ENCODE measurements at regions not wholly inside any gene's neighbourhood (a gene's known extent, or its start where the extent isn't known, plus 50 kb on each side); places are given as distances from the start of the nearest gene placed in this dataset.

DNA sequence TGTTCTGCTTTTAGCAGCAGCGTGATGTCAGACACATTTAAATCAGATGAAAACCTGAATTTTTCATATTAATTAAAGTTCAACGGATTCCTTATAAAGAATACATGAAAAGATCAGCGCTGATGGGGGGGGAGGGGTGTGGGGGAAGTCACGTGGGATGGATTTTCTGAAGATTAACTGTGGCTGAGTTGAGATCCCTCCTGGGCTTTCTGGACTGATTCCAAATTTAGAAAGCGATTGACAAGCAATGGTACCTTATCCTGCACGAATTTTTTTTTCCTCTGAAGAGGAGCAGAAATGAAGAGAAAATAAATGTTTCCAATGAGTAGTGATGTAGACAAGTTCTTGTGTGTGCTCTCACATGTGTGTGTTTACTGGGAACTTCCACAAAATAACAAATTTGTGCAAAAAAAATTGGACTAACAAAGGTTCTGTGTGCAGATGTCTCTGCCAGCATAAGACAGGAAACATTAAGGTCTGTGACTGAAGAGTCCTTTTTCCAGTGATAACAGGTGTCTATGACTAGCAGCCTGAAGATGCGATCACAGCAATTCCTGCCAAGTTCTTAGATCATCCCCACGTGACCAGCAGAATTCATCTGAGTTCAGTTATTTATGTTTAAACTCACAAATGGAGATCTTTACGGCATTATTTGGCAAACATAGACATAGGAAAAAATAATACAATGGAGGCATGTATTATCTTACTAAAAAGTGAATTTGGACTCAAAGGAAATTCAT lies 585.2 kb upstream of the CELF2 start:
- DNase-seq (ENCODE audit: low read depth in 2 of 2): no peak

DNA sequence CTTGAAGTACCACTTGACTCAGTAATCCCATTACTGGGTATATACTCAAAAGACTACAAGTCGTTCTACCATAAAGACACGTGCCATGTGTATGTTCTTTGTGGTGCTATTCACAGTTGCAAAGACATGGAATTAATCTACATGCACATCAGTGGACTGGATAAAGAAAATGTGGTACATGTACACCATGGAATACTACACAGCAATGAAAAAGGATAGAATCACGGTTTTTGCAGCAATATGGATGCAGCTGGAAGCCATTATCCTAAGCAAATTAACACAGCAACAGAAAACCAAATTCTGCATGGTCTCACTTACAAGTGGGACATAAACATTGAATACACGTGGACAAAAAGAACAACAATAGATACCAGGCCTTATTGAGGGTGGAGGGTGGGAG lies 583.4 kb upstream of the CELF2 start:
- DNase-seq (ENCODE audit: low read depth in 2 of 2): no peak

DNA sequence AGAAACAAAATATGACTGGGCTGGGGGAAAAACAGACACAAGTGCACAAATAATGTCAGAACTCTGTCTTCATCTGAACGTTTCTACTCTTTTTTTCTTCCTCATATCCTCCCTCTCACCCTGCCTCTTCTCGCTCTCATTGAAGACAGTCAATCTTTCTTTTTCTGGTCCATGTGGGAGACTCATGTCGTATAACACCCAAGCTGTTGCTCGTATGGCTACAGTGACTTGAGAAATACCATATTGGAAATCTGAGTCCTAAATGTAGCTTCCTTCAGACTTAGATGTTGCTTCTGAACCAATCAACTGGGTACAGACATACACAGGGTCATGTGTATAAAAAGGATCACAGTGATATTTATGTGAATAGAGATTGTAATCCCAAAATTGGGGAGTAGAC lies 579.8 kb upstream of the CELF2 start:
- no peak for DNase-seq (ENCODE audit: low read depth in 2 of 2)

- DNase-seq (ENCODE audit: low read depth in 2 of 2): no peak
Measured at GRCh38 chr10:10438335-10439100, 579.2 kb upstream of the CELF2 start.

- DNase-seq (ENCODE audit: low read depth in 2 of 2): no peak
Measured at GRCh38 chr10:10456856-10457255, 560.8 kb upstream of the CELF2 start.

DNA sequence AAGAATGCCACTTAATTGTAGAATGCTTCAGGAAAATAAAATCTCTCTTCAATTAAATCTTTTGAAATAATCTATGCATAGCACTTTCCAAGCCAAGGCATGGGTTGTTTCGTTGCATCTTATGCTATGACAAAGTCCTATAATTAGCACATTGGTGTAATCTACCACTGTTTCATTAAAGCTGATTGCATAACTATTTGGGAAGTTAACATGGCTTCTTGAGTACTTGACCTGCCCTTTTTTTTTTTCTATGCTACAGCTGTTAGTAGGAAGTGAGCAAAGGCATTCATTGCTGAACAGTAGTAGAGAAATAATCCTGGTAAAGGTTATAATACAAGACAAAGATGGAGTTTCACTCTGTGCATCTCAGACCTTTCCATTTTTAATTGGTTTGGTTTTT lies 557.2 kb upstream of the CELF2 start:
- DNase-seq (ENCODE audit: low read depth in 2 of 2): no peak

GRCh38 chr10:10462151-10462941 lies 555.3 kb upstream of the CELF2 start:
- DNase-seq (ENCODE audit: low read depth in 2 of 2): no peak

DNA sequence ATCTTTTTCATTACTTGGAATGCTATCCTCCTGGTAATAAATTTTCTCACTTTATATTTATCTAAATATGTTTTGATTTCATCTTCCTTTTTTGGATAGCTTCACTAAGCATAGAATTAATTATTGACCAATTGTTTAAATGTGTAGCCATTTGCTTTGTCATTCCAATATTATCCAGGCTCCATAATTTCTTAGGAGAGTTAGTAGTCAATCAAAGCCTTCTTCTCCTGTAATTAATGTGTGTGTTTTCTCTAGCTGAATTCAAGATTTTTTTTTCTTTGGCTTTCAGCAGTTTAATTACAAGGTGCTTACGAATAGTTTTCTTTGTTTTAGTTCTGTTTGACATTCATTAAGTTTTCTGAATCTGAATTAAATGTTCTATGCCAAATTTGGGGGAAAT lies 545.9 kb upstream of the CELF2 start:
- DNase-seq (ENCODE audit: low read depth in 2 of 2): no peak

DNA sequence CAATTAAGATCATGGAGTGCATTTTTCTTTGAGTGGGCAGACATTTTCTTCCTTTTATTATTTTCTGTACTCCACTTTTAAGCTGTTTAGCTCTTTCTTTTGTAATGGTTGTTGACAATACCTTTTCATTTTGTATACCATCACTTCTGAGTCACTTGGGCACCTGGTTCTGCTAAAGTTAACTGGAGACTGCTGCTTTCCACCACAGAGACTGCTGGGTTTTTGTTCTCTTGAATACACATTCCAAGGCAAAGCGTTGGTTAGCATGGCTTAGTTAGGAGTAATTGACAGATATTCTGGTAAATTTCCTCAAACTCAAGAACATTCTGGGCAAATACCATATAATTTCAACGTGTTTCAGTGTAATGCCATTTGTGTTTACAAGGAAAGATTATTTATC lies 541.9 kb upstream of the CELF2 start:
- no peak for DNase-seq (ENCODE audit: low read depth in 2 of 2)

- DNase-seq (ENCODE audit: low read depth in 2 of 2): no peak
Measured at GRCh38 chr10:10477844-10478243, 539.8 kb upstream of the CELF2 start.

GRCh38 chr10:10479465-10479864 lies 538.2 kb upstream of the CELF2 start:
- DNase-seq (ENCODE audit: low read depth in 2 of 2): no peak

- DNase-seq (ENCODE audit: low read depth in 2 of 2): no peak
Measured at GRCh38 chr10:10482613-10483012, 535.1 kb upstream of the CELF2 start.

DNA sequence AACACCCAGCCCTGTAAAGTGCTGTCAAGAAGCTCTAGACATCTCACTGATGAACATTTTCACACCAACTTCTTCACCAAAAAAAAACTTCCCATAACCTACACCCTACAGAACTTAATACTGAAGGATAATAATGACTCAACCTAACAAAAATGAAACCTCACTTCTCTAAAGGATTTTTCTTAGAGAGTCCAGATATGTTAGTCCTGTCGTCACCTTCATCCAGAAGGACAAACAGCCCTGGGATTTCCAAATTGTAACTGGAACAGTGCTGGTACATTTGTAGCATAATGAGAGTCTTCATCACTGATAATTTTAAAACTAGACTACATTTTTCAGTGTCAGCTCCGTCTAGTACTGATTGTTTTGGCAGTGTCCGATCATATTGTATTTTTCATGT lies 528.6 kb upstream of the CELF2 start:
- no peak for DNase-seq (ENCODE audit: low read depth in 2 of 2)

GRCh38 chr10:10489805-10490571 lies 527.7 kb upstream of the CELF2 start:
- no peak for DNase-seq (ENCODE audit: low read depth in 2 of 2)

GRCh38 chr10:10490581-10490980 lies 527.1 kb upstream of the CELF2 start:
- no peak for DNase-seq (ENCODE audit: low read depth in 2 of 2)

DNA sequence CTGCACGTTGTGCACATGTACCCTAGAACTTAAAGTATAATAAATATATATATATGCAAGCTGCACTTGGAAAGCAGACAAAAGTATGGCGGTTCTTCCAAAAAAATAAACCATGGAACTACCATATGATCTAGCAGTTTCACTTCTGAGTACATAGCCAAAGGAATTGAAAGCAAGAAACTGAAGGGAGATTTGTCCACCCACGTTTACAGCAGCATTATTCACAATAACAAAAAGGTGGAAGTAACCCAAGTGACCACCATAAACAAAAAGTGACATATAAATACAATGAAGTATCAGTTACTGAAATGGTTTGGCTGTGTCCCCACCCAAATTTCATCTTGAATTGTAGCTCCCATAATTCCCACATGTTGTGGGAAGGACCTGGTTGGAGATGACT lies 525.3 kb upstream of the CELF2 start:
- DNase-seq (ENCODE audit: low read depth in 2 of 2): no peak

DNA sequence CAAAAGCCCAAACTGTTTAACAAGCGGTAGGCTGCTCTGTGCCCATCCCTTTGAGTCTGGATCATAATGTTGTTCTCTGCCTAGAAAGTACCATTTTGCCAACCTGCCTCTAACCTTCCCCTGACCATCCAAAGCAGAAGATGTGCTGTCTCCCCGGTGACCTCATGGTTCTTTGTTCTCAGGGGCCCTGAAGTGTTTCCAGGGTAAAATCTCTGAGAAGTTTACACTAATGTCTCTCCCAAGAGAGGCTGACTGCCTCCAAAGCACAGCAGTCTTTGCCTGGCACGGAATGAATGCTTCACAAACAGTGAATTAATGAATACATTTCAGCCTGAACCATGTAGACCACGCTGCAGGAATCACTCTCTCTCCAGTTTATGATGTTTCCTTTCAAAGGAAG lies 523.8 kb upstream of the CELF2 start:
- no peak for DNase-seq (ENCODE audit: low read depth in 2 of 2)

GRCh38 chr10:10497245-10497644 lies 520.4 kb upstream of the CELF2 start:
- DNase-seq (ENCODE audit: low read depth in 2 of 2): no peak

DNA sequence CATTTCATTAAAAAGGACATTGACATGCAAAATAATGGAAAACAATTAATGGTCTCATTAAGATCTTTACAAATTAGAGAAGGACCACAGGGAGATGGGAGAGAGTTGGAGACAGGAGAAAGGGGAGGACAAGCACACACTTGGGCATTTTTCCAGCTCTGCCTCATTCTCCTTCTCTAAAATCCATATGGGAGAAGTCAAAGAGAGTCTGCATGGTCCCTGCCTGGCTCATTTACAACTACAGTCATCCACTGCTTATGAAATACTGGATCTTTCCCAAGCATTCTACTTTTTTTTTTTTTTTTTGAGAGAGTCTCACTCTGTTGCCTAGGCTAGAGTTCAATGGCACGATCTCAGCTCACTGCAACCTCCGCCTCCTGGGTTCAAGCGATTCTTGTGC lies 518.9 kb upstream of the CELF2 start:
- no peak for DNase-seq (ENCODE audit: low read depth in 2 of 2)

DNA sequence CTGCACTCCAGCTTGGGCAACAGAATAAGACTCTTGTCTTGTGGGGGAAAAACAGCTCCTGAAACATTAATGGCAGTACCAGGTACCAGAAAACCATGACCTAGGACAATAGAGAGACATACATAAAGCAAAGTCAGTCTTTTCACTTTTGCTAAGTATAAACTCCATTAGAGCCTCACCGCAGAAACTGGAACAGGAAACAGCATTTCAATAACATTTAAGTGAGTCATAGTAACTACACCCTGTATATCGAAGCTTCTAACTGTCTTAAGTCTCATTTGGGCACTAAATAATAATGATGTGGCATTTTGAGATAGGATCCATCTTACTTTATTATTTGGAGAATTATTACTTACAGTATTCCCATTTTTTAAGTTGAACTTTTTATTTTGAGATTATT lies 517.8 kb upstream of the CELF2 start:
- no peak for DNase-seq (ENCODE audit: low read depth in 2 of 2)

GRCh38 chr10:10500937-10501336 lies 516.7 kb upstream of the CELF2 start:
- DNase-seq (ENCODE audit: low read depth in 2 of 2): no peak

GRCh38 chr10:10503772-10504171 lies 513.9 kb upstream of the CELF2 start:
- no peak for DNase-seq (ENCODE audit: low read depth in 2 of 2)
